ENCODE measurements at regions not wholly inside any gene's neighbourhood (a gene's known extent, or its start where the extent isn't known, plus 50 kb on each side); places are given as distances from the start of the nearest gene placed in this dataset.
"Not testable (repeated sequence)": the region's sequence is repeated elsewhere in the genome, so short reads cannot be mapped to it uniquely, and the experiment has no call there.

GRCh38 chr11:8763070-8763685 lies 80.6 kb downstream of the RPL27A start:
- H3K27me3 Mint-ChIP-seq = peaks cover 3% of the 10 kb centered on the region
- H3K4me1 Mint-ChIP-seq = no peaks in the 10 kb centered on the region
- no peak overlapping the region for H3K4me3 Mint-ChIP-seq
- H3K27ac Mint-ChIP-seq = no peak overlapping the region
- no peaks in the 10 kb centered on the region for H3K9me3 Mint-ChIP-seq
- no peaks in the 10 kb centered on the region for H3K36me3 Mint-ChIP-seq
- DNase-seq (ENCODE audit: low spot score in 2 of 2) (no peak), ATAC-seq (ENCODE audit: low read depth) (no peak)

GRCh38 chr11:8765294-8765693 lies 82.7 kb downstream of the RPL27A start:
- Mint-ChIP-seq H3K4me1 (no peaks in the 10 kb centered on the region), H3K27me3 (peaks cover 2% of the 10 kb centered on the region), H3K36me3 (no peaks in the 10 kb centered on the region), H3K27ac (no peak overlapping the region), H3K4me3 (no peak overlapping the region), H3K9me3 (no peaks in the 10 kb centered on the region)
- no peak for DNase-seq (ENCODE audit: low spot score in 2 of 2)
- no peak for ATAC-seq (ENCODE audit: low read depth)

GRCh38 chr11:8766043-8766987 lies 83.7 kb downstream of the RPL27A start:
- no peak overlapping the region for H3K27ac Mint-ChIP-seq
- H3K27me3 Mint-ChIP-seq = peaks cover 7% of the 10 kb centered on the region
- H3K4me1 Mint-ChIP-seq = no peaks in the 10 kb centered on the region
- no peak overlapping the region for H3K4me3 Mint-ChIP-seq
- no peaks in the 10 kb centered on the region for H3K36me3 Mint-ChIP-seq
- no peaks in the 10 kb centered on the region for H3K9me3 Mint-ChIP-seq
- no peak for ATAC-seq (ENCODE audit: low read depth)
- no peak for DNase-seq (ENCODE audit: low spot score in 2 of 2)

GRCh38 chr11:8766988-8767374 lies 84.4 kb downstream of the RPL27A start:
- Mint-ChIP-seq H3K36me3 (no peaks in the 10 kb centered on the region), H3K27me3 (peaks cover 7% of the 10 kb centered on the region)
- ATAC-seq (ENCODE audit: low read depth) = no peak

GRCh38 chr11:8767466-8768142 lies 85.0 kb downstream of the RPL27A start:
- Mint-ChIP-seq H3K27me3 (peaks cover 7% of the 10 kb centered on the region), H3K27ac (no peak overlapping the region), H3K4me3 (no peak overlapping the region), H3K36me3 (no peaks in the 10 kb centered on the region), H3K9me3 (no peaks in the 10 kb centered on the region), H3K4me1 (no peaks in the 10 kb centered on the region)
- ATAC-seq (ENCODE audit: low read depth) (no peak), DNase-seq (ENCODE audit: low spot score in 2 of 2) (no peak)

More at GRCh38 chr11:8766988-8767374, 84.4 kb downstream of the RPL27A start:
- H3K4me1 Mint-ChIP-seq = no peaks in the 10 kb centered on the region
- H3K27ac Mint-ChIP-seq = no peak overlapping the region
- no peaks in the 10 kb centered on the region for H3K9me3 Mint-ChIP-seq
- H3K4me3 Mint-ChIP-seq = no peak overlapping the region
- DNase-seq (ENCODE audit: low spot score in 2 of 2) = no peak

- DNase-seq (ENCODE audit: low spot score in 2 of 2) (no peak), ATAC-seq (ENCODE audit: low read depth) (no peak)
- H3K36me3 Mint-ChIP-seq = no peaks in the 10 kb centered on the region
- H3K27me3 Mint-ChIP-seq = peaks cover 7% of the 10 kb centered on the region
- H3K27ac Mint-ChIP-seq = no peak overlapping the region
- no peak overlapping the region for H3K4me3 Mint-ChIP-seq
- H3K9me3 Mint-ChIP-seq = no peaks in the 10 kb centered on the region
- no peaks in the 10 kb centered on the region for H3K4me1 Mint-ChIP-seq
These were observed 86.2 kb downstream of the RPL27A start for GRCh38 chr11:8768625-8769333.

- ATAC-seq (ENCODE audit: low read depth) (no peak), DNase-seq (ENCODE audit: low spot score in 2 of 2) (no peak)
- Mint-ChIP-seq H3K4me1 (peaks cover 1% of the 10 kb centered on the region), H3K27me3 (peaks cover 5% of the 10 kb centered on the region), H3K9me3 (no peaks in the 10 kb centered on the region), H3K36me3 (no peaks in the 10 kb centered on the region), H3K27ac (no peak overlapping the region), H3K4me3 (no peak overlapping the region)
These were observed 90.3 kb downstream of the RPL27A start for GRCh38 chr11:8772571-8773519.

GRCh38 chr11:8773916-8774539 lies 91.4 kb downstream of the RPL27A start:
- H3K27me3 Mint-ChIP-seq = peaks cover 8% of the 10 kb centered on the region
- no peaks in the 10 kb centered on the region for H3K9me3 Mint-ChIP-seq
- no peaks in the 10 kb centered on the region for H3K36me3 Mint-ChIP-seq
- H3K27ac Mint-ChIP-seq = no peak overlapping the region
- no peak for DNase-seq (ENCODE audit: low spot score in 2 of 2)
- no peak overlapping the region for H3K4me3 Mint-ChIP-seq
- ATAC-seq (ENCODE audit: low read depth) = no peak
- peaks cover 5% of the 10 kb centered on the region for H3K4me1 Mint-ChIP-seq

GRCh38 chr11:8774916-8775315 lies 92.3 kb downstream of the RPL27A start:
- H3K27ac Mint-ChIP-seq; H3K4me1 Mint-ChIP-seq; H3K9me3 Mint-ChIP-seq; DNase-seq (ENCODE audit: low spot score in 2 of 2); H3K27me3 Mint-ChIP-seq; H3K4me3 Mint-ChIP-seq; H3K36me3 Mint-ChIP-seq; ATAC-seq (ENCODE audit: low read depth): not testable (repeated sequence)

GRCh38 chr11:8775332-8775731 lies 92.7 kb downstream of the RPL27A start:
- no peaks in the 10 kb centered on the region for H3K9me3 Mint-ChIP-seq
- no peak for ATAC-seq (ENCODE audit: low read depth)
- H3K4me1 Mint-ChIP-seq = peaks cover 5% of the 10 kb centered on the region
- no peak for DNase-seq (ENCODE audit: low spot score in 2 of 2)
- H3K27ac Mint-ChIP-seq = no peak overlapping the region
- H3K36me3 Mint-ChIP-seq = no peaks in the 10 kb centered on the region
- H3K27me3 Mint-ChIP-seq = peaks cover 12% of the 10 kb centered on the region
- H3K4me3 Mint-ChIP-seq = no peak overlapping the region

- Mint-ChIP-seq H3K4me1 (peaks cover 5% of the 10 kb centered on the region), H3K9me3 (no peaks in the 10 kb centered on the region), H3K27me3 (peaks cover 13% of the 10 kb centered on the region), H3K36me3 (no peaks in the 10 kb centered on the region), H3K27ac (no peak overlapping the region), H3K4me3 (no peak overlapping the region)
- no peak for DNase-seq (ENCODE audit: low spot score in 2 of 2)
- no peak for ATAC-seq (ENCODE audit: low read depth)
These were observed 93.1 kb downstream of the RPL27A start for GRCh38 chr11:8775734-8776133.

- H3K27ac Mint-ChIP-seq = no peak overlapping the region
- no peak for ATAC-seq (ENCODE audit: low read depth)
- peaks cover 5% of the 10 kb centered on the region for H3K4me1 Mint-ChIP-seq
- no peaks in the 10 kb centered on the region for H3K36me3 Mint-ChIP-seq
- H3K27me3 Mint-ChIP-seq = peaks cover 14% of the 10 kb centered on the region
- H3K4me3 Mint-ChIP-seq = no peak overlapping the region
- no peaks in the 10 kb centered on the region for H3K9me3 Mint-ChIP-seq
- DNase-seq (ENCODE audit: low spot score in 2 of 2) = no peak
These were observed 93.6 kb downstream of the RPL27A start for GRCh38 chr11:8776209-8776608.

Data from memory B cell (primary cell).